Fibroblast of villous mesenchyme (primary cell): ENCODE measurements at regions not wholly inside any gene's neighbourhood (a gene's known extent, or its start where the extent isn't known, plus 50 kb on each side); places are given as distances from the start of the nearest gene placed in this dataset.
"Not testable (repeated sequence)": the region's sequence is repeated elsewhere in the genome, so short reads cannot be mapped to it uniquely, and the experiment has no call there.

Experiments
- DNase-seq: peaks from one replicate; pipeline ENCODE4 v3.0.0-alpha.2; 2010; ENCODE audit warnings: low read depth
- H3K4me3 ChIP-seq: 2 replicates; pipeline ENCODE4 v1.5.1; 2011; ENCODE audit warnings: low read depth, mild to moderate bottlenecking, low read length
- TF ChIP-seq, protein P1 (sequence below): IDR thresholded peaks from 2 replicates; pipeline ENCODE4 v1.5.1; 2012; ENCODE audit warnings: low read depth, mild to moderate bottlenecking, low read length; ENCODE audit not compliant: insufficient read depth

DNA sequence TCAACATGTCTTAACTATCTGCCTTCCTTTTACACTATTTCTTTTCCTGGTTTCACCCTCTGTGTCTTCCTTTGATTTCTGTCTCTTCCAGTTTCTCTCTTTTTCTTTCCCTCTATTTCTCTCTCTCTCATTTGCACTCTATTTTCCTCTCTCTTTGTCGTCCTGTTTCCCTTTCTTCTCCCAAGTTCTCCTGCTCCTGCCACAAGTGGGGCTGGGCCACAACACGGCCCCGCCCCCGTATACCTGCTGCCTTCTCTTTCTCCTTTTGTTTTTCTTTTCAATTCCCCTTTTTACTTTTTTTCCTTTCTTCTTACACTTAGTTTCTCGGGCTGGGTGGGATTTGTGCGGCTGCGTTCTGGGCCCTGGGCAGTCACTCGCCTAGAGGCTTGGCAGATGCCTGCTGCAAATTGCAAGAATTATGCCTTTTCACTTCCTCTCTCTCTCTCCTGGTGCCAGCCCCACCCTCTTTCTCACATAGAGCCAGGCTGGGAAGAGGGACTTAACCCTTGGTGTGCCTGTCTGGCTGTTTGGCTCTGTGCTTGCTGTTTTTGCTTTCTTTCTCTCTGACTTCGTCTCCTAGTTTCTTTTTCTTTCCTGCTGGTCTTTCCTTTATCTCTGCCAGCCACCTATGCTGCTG, 2139.4 kb downstream of the TP53TG3F start:
- TF ChIP-seq, protein P1, sequence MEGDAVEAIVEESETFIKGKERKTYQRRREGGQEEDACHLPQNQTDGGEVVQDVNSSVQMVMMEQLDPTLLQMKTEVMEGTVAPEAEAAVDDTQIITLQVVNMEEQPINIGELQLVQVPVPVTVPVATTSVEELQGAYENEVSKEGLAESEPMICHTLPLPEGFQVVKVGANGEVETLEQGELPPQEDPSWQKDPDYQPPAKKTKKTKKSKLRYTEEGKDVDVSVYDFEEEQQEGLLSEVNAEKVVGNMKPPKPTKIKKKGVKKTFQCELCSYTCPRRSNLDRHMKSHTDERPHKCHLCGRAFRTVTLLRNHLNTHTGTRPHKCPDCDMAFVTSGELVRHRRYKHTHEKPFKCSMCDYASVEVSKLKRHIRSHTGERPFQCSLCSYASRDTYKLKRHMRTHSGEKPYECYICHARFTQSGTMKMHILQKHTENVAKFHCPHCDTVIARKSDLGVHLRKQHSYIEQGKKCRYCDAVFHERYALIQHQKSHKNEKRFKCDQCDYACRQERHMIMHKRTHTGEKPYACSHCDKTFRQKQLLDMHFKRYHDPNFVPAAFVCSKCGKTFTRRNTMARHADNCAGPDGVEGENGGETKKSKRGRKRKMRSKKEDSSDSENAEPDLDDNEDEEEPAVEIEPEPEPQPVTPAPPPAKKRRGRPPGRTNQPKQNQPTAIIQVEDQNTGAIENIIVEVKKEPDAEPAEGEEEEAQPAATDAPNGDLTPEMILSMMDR, result no peak
- no peak for DNase-seq
- no peak overlapping the region for H3K4me3 ChIP-seq

DNA sequence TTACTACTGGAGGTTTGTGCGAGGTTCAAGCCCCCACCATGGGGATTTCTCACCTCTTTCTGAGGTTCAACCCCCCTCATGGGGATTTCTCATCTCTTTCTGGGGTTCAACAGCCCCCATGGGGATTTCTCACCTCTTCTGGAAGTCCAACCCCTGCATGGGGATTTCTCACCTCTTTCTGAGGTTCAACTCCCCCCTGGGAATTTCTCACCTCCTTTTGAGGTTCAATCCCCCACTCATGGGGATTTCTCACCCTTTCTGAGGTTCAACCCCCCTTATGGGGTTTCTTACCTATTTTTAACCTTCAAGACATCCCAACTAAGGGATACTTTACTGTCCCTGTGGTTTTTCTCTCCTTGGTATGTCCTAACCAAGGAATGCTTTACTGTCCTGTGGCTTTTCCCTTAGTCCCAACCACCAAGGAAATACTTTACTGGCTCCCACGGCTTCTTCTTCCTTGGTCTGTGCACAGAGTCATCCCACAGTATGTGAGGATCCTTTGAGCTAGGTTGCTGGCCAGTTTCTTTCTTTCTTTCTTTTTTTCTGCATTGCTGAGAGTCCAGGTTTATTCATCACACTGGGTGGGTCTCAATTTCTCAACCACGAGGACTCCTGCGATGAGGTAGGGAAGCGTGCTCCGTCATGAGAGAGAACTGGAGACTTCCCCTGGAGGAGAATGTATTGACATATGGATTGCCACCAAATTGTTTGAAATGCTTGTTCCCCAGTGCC, 2140.2 kb downstream of the TP53TG3F start:
- TF ChIP-seq, protein P1, result no peak
- H3K4me3 ChIP-seq, result no peak overlapping the region
- peak; percentile 22 for DNase-seq

DNA sequence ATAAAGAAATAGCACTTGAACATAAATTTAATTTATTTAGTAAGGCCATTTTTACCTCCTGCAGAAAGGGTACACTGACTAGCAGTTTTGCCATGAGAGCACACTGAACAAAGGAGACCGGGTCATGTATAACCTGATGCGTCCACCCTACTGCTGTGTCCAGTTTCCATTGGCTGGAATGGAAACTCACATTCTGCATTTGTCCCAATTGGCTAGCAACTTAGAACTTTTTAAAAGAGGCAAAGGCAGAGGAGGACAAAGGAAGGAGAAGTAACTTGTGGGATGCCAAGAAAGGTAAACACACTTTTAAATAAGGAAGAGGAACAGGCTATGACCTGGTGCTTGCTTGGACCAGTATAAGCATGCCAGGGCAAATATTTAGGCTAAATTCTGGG, 2140.7 kb downstream of the TP53TG3F start:
- not testable (repeated sequence) for H3K4me3 ChIP-seq, DNase-seq

DNA sequence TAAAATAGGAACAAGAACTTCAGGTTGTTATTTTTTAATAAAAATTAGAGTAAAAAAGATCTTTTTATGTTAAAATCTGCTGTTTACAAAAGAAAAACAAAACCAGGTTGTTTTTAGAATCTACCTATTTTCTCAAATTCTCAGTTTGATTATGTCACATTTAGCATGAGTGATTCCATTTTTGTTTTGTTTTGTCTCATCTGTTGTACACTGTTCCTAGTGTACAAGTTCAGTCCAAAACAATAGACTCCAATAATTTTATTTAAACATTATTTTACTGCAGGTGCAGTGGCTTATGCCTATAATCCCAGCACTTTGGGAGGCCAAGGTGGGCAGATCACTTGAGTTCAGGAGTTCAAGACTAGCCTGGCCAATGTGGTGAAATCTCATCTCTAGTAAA, 2142.7 kb downstream of the TP53TG3F start:
- H3K4me3 ChIP-seq, result no peak overlapping the region
- no peak for DNase-seq
- TF ChIP-seq, protein P1, result no peak

DNA sequence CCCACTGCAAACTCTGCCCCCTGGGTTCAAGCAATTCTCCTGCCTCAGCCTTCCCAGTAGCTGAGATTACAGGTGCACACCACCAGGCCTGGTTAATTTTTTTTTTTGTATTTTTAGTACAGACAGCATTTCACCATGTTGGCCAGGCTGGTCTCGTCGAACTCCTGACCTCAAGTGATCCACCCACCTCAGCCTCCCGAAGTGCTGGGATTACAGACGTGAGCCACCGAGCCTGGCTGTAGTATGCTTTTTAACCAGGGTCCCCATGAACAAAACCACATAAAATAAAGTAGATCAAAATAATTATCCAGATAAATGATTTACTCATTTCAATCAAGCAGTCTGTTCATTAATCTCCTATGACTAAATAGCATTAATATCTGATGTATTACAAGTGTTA, 2144.0 kb downstream of the TP53TG3F start:
- not testable (repeated sequence) for DNase-seq, H3K4me3 ChIP-seq

DNA sequence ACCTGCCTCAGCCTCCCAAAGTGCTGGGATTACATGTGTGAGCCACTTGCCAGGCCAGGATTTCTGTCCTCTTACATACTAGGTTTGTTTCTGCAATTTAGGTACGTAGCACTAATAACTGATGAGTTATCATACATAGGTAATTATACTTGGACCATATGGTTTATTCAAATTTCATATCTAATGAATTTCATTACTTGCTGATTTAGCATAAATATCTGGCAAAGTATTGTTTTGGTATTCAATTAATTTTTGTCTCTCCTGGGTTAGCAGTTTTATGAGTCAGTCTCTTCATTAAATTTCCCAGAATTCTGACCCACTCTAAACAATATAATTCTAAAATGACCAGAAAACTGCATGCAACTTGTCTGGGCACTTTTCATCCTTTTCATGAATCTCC, 2146.5 kb downstream of the TP53TG3F start:
- TF ChIP-seq, protein P1, result no peak
- no peak for DNase-seq
- no peak overlapping the region for H3K4me3 ChIP-seq

DNA sequence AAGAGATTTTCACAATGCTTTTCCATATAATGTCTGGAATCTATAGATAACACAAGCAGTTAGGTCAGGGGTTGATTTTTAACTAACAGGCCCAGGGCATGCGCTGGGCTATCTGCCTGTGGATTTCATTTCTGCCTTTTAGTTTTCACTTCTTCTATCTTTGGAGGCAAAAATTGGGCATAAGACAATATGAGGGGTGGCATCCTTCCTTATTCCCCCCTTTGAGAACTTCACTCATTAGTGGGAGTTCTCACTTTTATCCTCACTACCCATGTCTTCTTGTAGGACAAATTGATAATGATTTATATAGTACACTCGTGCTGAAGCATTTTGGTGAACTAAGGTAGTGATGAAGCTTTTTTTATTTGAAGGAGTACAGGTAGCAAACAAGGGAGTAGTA, 2155.5 kb downstream of the TP53TG3F start:
- DNase-seq, result not testable (repeated sequence)

DNA sequence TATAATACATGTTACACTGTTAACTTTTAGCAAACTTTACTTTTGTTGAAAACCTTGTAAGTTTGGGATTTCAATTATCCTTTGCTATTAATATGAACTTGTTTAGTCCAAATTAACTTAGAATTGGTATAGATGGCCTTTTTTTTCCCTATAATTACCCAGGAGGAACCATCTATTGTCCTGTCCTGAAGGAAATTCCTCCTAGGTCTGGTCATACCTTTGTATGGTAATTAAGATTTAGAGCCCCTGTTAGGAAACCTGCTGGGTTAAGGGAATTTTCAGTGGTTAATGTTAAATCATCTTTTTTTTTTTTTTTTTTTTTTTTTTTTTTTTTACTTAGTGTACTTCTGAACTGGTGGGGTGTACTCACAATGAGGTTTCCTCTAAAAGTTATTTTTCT, 2159.8 kb downstream of the TP53TG3F start:
- not testable (repeated sequence) for DNase-seq, H3K4me3 ChIP-seq

More for the DNA sequence above, 2155.5 kb downstream of the TP53TG3F start:
- H3K4me3 ChIP-seq, result not testable (repeated sequence)

DNA sequence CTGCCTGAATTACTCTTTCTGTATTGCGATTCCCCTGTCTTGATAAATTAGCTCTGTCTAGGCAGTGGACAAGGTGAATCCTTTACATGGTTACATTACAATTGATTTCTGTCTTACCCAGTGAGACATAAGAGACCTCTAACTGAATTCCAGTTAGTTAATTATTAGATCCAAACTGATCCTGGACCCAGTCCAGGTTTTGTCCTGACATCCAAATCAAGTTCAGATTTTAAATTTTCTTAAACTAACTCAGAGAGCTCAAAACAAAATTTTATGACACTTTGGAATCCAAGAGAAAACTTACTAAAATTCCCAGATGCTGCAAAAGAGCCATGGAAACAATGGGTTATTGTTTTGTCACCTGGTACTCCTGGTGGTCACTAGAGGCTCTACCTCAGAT, 2166.6 kb downstream of the TP53TG3F start:
- TF ChIP-seq, protein P1, result no peak
- no peak overlapping the region for H3K4me3 ChIP-seq
- no peak for DNase-seq
